Caki2 (cell line): ENCODE measurements at regions not wholly inside any gene's neighbourhood (a gene's known extent, or its start where the extent isn't known, plus 50 kb on each side); places are given as distances from the start of the nearest gene placed in this dataset.
"Not testable (repeated sequence)": the region's sequence is repeated elsewhere in the genome, so short reads cannot be mapped to it uniquely, and the experiment has no call there.

Source experiments
- DNase-seq: peaks from one replicate; pipeline ENCODE4 v3.0.0-alpha.2; 2015; ENCODE audit warnings: low read depth
- in situ Hi-C: cut with HindIII; loops from 2 replicates; pipeline ENCODE4 v1.10.0; 2016; ENCODE audit warnings: low sequenced_read_pairs, low pct_unique_long_range_greater_than_20kb, mixed read lengths

- DNase-seq = no peak
- in situ Hi-C loops = no loop called here
These were observed 782.5 kb upstream of the SEMA6D start for GRCh38 chr15:46934851-46935250.

GRCh38 chr15:46938169-46938568 lies 779.1 kb upstream of the SEMA6D start:
- in situ Hi-C loops = no loop called here
- DNase-seq = no peak

GRCh38 chr15:46941241-46941640 lies 776.1 kb upstream of the SEMA6D start:
- no peak for DNase-seq
- in situ Hi-C loops = no loop called here

GRCh38 chr15:46946953-46947352 lies 770.4 kb upstream of the SEMA6D start:
- in situ Hi-C loops = no loop called here
- DNase-seq = no peak

GRCh38 chr15:46955576-46955975 lies 761.7 kb upstream of the SEMA6D start:
- in situ Hi-C loops = no loop called here
- DNase-seq = no peak

- in situ Hi-C loops = no loop called here
- no peak for DNase-seq
These were observed 760.8 kb upstream of the SEMA6D start for GRCh38 chr15:46956456-46956855.

GRCh38 chr15:46956881-46957280 lies 760.4 kb upstream of the SEMA6D start:
- no peak for DNase-seq
- in situ Hi-C loops = no loop called here

- no peak for DNase-seq
- in situ Hi-C loops = no loop called here
These were observed 756.7 kb upstream of the SEMA6D start for GRCh38 chr15:46960581-46960980.

GRCh38 chr15:46961795-46962194 lies 755.5 kb upstream of the SEMA6D start:
- no peak for DNase-seq
- in situ Hi-C loops = no loop called here

- DNase-seq, in situ Hi-C loops: not testable (repeated sequence)
These were observed 729.2 kb upstream of the SEMA6D start for GRCh38 chr15:46988055-46988454.

GRCh38 chr15:46996359-46996758 lies 720.9 kb upstream of the SEMA6D start:
- in situ Hi-C loops = no loop called here
- no peak for DNase-seq

- DNase-seq = no peak
- in situ Hi-C loops = no loop called here
These were observed 719.8 kb upstream of the SEMA6D start for GRCh38 chr15:46997501-46997900.

GRCh38 chr15:47003568-47003967 lies 713.7 kb upstream of the SEMA6D start:
- DNase-seq = no peak
- in situ Hi-C loops = no loop called here

- no peak for DNase-seq
- in situ Hi-C loops = no loop called here
These were observed 703.9 kb upstream of the SEMA6D start for GRCh38 chr15:47013446-47013845.

- no peak for DNase-seq
- in situ Hi-C loops = no loop called here
These were observed 689.9 kb upstream of the SEMA6D start for GRCh38 chr15:47027322-47027946.

GRCh38 chr15:47035475-47036406 lies 681.6 kb upstream of the SEMA6D start:
- in situ Hi-C loops = no loop called here
- DNase-seq = no peak

GRCh38 chr15:47037003-47037402 lies 680.3 kb upstream of the SEMA6D start:
- in situ Hi-C loops = no loop called here
- no peak for DNase-seq

GRCh38 chr15:47039225-47039624 lies 678.1 kb upstream of the SEMA6D start:
- in situ Hi-C loops = no loop called here
- no peak for DNase-seq

GRCh38 chr15:47041301-47041700 lies 676.0 kb upstream of the SEMA6D start:
- in situ Hi-C loops = no loop called here
- no peak for DNase-seq

GRCh38 chr15:47047981-47048380 lies 669.3 kb upstream of the SEMA6D start:
- in situ Hi-C loops, DNase-seq: not testable (repeated sequence)
